IPS-20b (cell line): ENCODE measurements at regions not wholly inside any gene's neighbourhood (a gene's known extent, or its start where the extent isn't known, plus 50 kb on each side); places are given as distances from the start of the nearest gene placed in this dataset.
"Not testable (repeated sequence)": the region's sequence is repeated elsewhere in the genome, so short reads cannot be mapped to it uniquely, and the experiment has no call there.

Experiments
- H3K27ac ChIP-seq: one replicate; pipeline ENCODE4 v1.5.1; 2013; ENCODE audit warnings: low read length
- H3K27me3 ChIP-seq: 2 replicates; pipeline ENCODE4 v1.6.1; 2013; ENCODE audit warnings: mild to moderate bottlenecking, low read length, inconsistent platforms; ENCODE audit not compliant: insufficient read depth
- H3K36me3 ChIP-seq: 2 replicates; pipeline ENCODE4 v1.6.1; 2013; ENCODE audit warnings: low read depth, mild to moderate bottlenecking, inconsistent platforms, low read length, moderate library complexity; ENCODE audit not compliant: insufficient read depth
- H3K4me1 ChIP-seq: 2 replicates; pipeline ENCODE4 v1.6.1; 2013; ENCODE audit warnings: mild to moderate bottlenecking, control low read depth, inconsistent platforms, low read length, moderate library complexity; ENCODE audit not compliant: insufficient read depth
- H3K4me3 ChIP-seq: 2 replicates; pipeline ENCODE4 v1.5.1; 2013; ENCODE audit warnings: mild to moderate bottlenecking, low read length, inconsistent platforms
- H3K9ac ChIP-seq: 2 replicates; pipeline ENCODE4 v1.6.1; 2013; ENCODE audit warnings: low read depth, mild to moderate bottlenecking, inconsistent platforms, low read length, moderate library complexity
- H3K9me3 ChIP-seq: 2 replicates; pipeline ENCODE4 v1.6.1; 2013; ENCODE audit warnings: mild to moderate bottlenecking, low read depth, low read length, inconsistent platforms; ENCODE audit not compliant: insufficient read depth

- Histone ChIP-seq H3K9me3 (peaks cover 13% of the 10 kb centered on the region; the same call in 1 of the 2 replicates), H3K27ac (no peak overlapping the region), H3K27me3 (no peaks in the 10 kb centered on the region), H3K4me3 (no peak overlapping the region), H3K9ac (no peak overlapping the region), H3K36me3 (no peaks in the 10 kb centered on the region), H3K4me1 (no peaks in the 10 kb centered on the region)
Measured at GRCh38 chr14:31911160-31911559, 165.9 kb upstream of the ARHGAP5 start.

- no peak overlapping the region for H3K9ac ChIP-seq
- H3K4me1 ChIP-seq = no peaks in the 10 kb centered on the region
- no peaks in the 10 kb centered on the region for H3K27me3 ChIP-seq
- no peaks in the 10 kb centered on the region for H3K36me3 ChIP-seq
- peaks cover 13% of the 10 kb centered on the region; the same call in 1 of the 2 replicates for H3K9me3 ChIP-seq
- no peak overlapping the region for H3K27ac ChIP-seq
- H3K4me3 ChIP-seq = no peak overlapping the region
Measured at GRCh38 chr14:31913370-31913769, 163.7 kb upstream of the ARHGAP5 start.

GRCh38 chr14:31918289-31918688 is 158.8 kb upstream of the ARHGAP5 start:
- H3K36me3 ChIP-seq, H3K27me3 ChIP-seq, H3K4me1 ChIP-seq, H3K27ac ChIP-seq, H3K4me3 ChIP-seq, H3K9me3 ChIP-seq, H3K9ac ChIP-seq: not testable (repeated sequence)

- no peaks in the 10 kb centered on the region for H3K36me3 ChIP-seq
- no peaks in the 10 kb centered on the region for H3K9me3 ChIP-seq
- no peaks in the 10 kb centered on the region for H3K27me3 ChIP-seq
- H3K9ac ChIP-seq = no peak overlapping the region
- no peaks in the 10 kb centered on the region for H3K4me1 ChIP-seq
- H3K27ac ChIP-seq = no peak overlapping the region
- H3K4me3 ChIP-seq = no peak overlapping the region
Measured at GRCh38 chr14:31920001-31920400, 157.1 kb upstream of the ARHGAP5 start.

- H3K4me3 ChIP-seq = no peak overlapping the region
- no peaks in the 10 kb centered on the region for H3K27me3 ChIP-seq
- H3K9ac ChIP-seq = no peak overlapping the region
Measured at GRCh38 chr14:31920989-31921650, 156.0 kb upstream of the ARHGAP5 start.

GRCh38 chr14:31921721-31922120 is 155.4 kb upstream of the ARHGAP5 start:
- Histone ChIP-seq H3K27me3 (no peaks in the 10 kb centered on the region), H3K9me3 (no peaks in the 10 kb centered on the region), H3K27ac (no peak overlapping the region), H3K9ac (no peak overlapping the region), H3K36me3 (no peaks in the 10 kb centered on the region), H3K4me1 (no peaks in the 10 kb centered on the region), H3K4me3 (no peak overlapping the region)

More at GRCh38 chr14:31920989-31921650, 156.0 kb upstream of the ARHGAP5 start:
- Histone ChIP-seq H3K36me3 (no peaks in the 10 kb centered on the region), H3K27ac (no peak overlapping the region), H3K4me1 (no peaks in the 10 kb centered on the region), H3K9me3 (no peaks in the 10 kb centered on the region)

- H3K4me1 ChIP-seq = no peaks in the 10 kb centered on the region
- H3K9me3 ChIP-seq = no peaks in the 10 kb centered on the region
- H3K4me3 ChIP-seq = no peak overlapping the region
- H3K36me3 ChIP-seq = no peaks in the 10 kb centered on the region
- no peak overlapping the region for H3K27ac ChIP-seq
- no peak overlapping the region for H3K9ac ChIP-seq
- H3K27me3 ChIP-seq = no peaks in the 10 kb centered on the region
Measured at GRCh38 chr14:31926123-31926522, 151.0 kb upstream of the ARHGAP5 start.

- H3K27me3 ChIP-seq = no peaks in the 10 kb centered on the region
- H3K27ac ChIP-seq = no peak overlapping the region
- H3K4me3 ChIP-seq = no peak overlapping the region
- H3K4me1 ChIP-seq = no peaks in the 10 kb centered on the region
- H3K9me3 ChIP-seq = no peaks in the 10 kb centered on the region
- H3K9ac ChIP-seq = no peak overlapping the region
- H3K36me3 ChIP-seq = no peaks in the 10 kb centered on the region
Measured at GRCh38 chr14:31926652-31927347, 150.3 kb upstream of the ARHGAP5 start.

- Histone ChIP-seq H3K4me3 (no peak overlapping the region), H3K27me3 (no peaks in the 10 kb centered on the region), H3K4me1 (no peaks in the 10 kb centered on the region; the same call in 1 of the 2 replicates), H3K9ac (no peak overlapping the region), H3K27ac (no peak overlapping the region), H3K36me3 (no peaks in the 10 kb centered on the region), H3K9me3 (no peaks in the 10 kb centered on the region)
Measured at GRCh38 chr14:31927348-31927832, 149.7 kb upstream of the ARHGAP5 start.

GRCh38 chr14:31930070-31930469 is 147.0 kb upstream of the ARHGAP5 start:
- H3K9me3 ChIP-seq = no peaks in the 10 kb centered on the region
- H3K27ac ChIP-seq = no peak overlapping the region
- no peak overlapping the region for H3K4me3 ChIP-seq
- peaks cover 17% of the 10 kb centered on the region; the same call in 1 of the 2 replicates for H3K4me1 ChIP-seq
- no peaks in the 10 kb centered on the region for H3K36me3 ChIP-seq
- H3K9ac ChIP-seq = no peak overlapping the region
- H3K27me3 ChIP-seq = no peaks in the 10 kb centered on the region

GRCh38 chr14:31930493-31931240 is 146.4 kb upstream of the ARHGAP5 start:
- Histone ChIP-seq H3K27me3 (no peaks in the 10 kb centered on the region), H3K36me3 (no peaks in the 10 kb centered on the region), H3K4me1 (peaks cover 23% of the 10 kb centered on the region), H3K27ac (no peak overlapping the region), H3K9ac (no peak overlapping the region), H3K4me3 (no peak overlapping the region), H3K9me3 (no peaks in the 10 kb centered on the region)
